Prostate gland (tissue), 2 donors: ENCODE measurements at regions not wholly inside any gene's neighbourhood (a gene's known extent, or its start where the extent isn't known, plus 50 kb on each side); places are given as distances from the start of the nearest gene placed in this dataset.
"Not testable (repeated sequence)": the region's sequence is repeated elsewhere in the genome, so short reads cannot be mapped to it uniquely, and the experiment has no call there.

Experiments used
- DNase-seq: peaks from one replicate; pipeline ENCODE4 v3.0.0-alpha.2; 2019; ENCODE audit warnings: low spot score
- H3K27ac ChIP-seq, 2 donors: fragments of 200-600 bp; sonication (generic); 2 replicates each; pipeline ENCODE4 v1.5.1; 2017 to 2019
- H3K27me3 ChIP-seq: fragments of 200-600 bp; sonication (generic); replicated peaks from 2 replicates; pipeline ENCODE4 v1.5.1; 2019; ENCODE audit not compliant: insufficient read depth
- H3K36me3 ChIP-seq, 2 donors: fragments of 200-600 bp; sonication (generic); 1 replicate in 1 of 2; 2 replicates in 1 of 2; pipeline versions ENCODE4 v1.5.1 to v1.8.1; 2017 to 2019
- H3K4me1 ChIP-seq: fragments of 200-600 bp; sonication (generic); replicated peaks from 2 replicates; pipeline ENCODE4 v1.5.1; 2019
- H3K4me3 ChIP-seq, 2 donors: fragments of 200-600 bp; sonication (generic); 2 replicates each; pipeline ENCODE4 v1.5.1; 2017 to 2019
- H3K9me3 ChIP-seq: fragments of 200-600 bp; sonication (generic); 2 replicates; pipeline ENCODE4 v1.5.1; 2017
- POLR2A ChIP-seq: fragments of 450-650 bp; IDR thresholded peaks from one replicate; pipeline ENCODE4 v1.6.1; 2016; ENCODE audit warnings: antibody characterized with exemption, mild to moderate bottlenecking
- POLR2AphosphoS5 ChIP-seq: sonication (generic); formaldehyde crosslinking; IDR thresholded peaks from one replicate; pipeline ENCODE4 v1.6.1; 2017; ENCODE audit warnings: antibody characterized with exemption
- WGBS: methylation state at CpG from one replicate; pipeline ENCODE4 v1.1.5; 2018; 5-methylcytosine and 5-hydroxymethylcytosine counted together
- intact Hi-C: fragments of 100-400 bp; cut with DNase I; formaldehyde crosslinking; loops from one replicate; pipeline ENCODE4 v1.14.2; 2022
- TF ChIP-seq, protein P1 (sequence below), 4 experiments: fragments of 200-600 bp in 2 of 4; fragments of 450-650 bp in 2 of 4; sonication (generic) in 2 of 4; IDR thresholded peaks; 1 replicate in 3 of 4; 2 replicates in 1 of 4; pipeline ENCODE4 v1.5.1; 2016 to 2019; ENCODE audit warnings: antibody characterized with exemption in 4 of 4, mild to moderate bottlenecking in 2 of 4, moderate library complexity in 2 of 4

DNA sequence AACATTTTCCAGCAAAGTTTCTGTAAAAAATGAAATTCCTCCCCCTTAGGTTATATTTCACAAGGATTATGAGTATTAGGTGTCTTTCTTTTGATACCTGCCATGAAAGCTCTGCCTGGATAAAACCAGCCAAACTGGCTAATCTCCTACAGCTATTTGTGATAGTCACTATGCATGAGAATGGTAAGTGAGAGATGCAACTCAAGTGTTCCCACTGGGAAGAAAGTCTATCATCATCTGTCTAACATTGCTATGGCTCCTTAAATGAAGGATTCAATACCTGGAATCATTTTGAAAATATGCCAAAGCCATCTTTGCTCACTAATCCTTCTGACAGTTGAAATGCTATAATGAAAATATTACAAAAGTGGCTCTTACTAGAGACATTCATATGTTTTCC is 339.9 kb upstream of the LRRTM4 start:
- no peaks in the 10 kb centered on the region for H3K27me3 ChIP-seq
- no peak for DNase-seq
- no peaks in the 10 kb centered on the region for H3K9me3 ChIP-seq
- TF ChIP-seq, protein P1, sequence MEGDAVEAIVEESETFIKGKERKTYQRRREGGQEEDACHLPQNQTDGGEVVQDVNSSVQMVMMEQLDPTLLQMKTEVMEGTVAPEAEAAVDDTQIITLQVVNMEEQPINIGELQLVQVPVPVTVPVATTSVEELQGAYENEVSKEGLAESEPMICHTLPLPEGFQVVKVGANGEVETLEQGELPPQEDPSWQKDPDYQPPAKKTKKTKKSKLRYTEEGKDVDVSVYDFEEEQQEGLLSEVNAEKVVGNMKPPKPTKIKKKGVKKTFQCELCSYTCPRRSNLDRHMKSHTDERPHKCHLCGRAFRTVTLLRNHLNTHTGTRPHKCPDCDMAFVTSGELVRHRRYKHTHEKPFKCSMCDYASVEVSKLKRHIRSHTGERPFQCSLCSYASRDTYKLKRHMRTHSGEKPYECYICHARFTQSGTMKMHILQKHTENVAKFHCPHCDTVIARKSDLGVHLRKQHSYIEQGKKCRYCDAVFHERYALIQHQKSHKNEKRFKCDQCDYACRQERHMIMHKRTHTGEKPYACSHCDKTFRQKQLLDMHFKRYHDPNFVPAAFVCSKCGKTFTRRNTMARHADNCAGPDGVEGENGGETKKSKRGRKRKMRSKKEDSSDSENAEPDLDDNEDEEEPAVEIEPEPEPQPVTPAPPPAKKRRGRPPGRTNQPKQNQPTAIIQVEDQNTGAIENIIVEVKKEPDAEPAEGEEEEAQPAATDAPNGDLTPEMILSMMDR (IDR thresholded peaks at IDR 0.05) = no peak
- no peak for TF ChIP-seq POLR2AphosphoS5
- no peak for TF ChIP-seq POLR2A
- H3K27ac ChIP-seq = no peak overlapping the region
- no peak overlapping the region for H3K4me3 ChIP-seq
- no peaks in the 10 kb centered on the region for H3K4me1 ChIP-seq
- H3K36me3 ChIP-seq = no peaks in the 10 kb centered on the region
- intact Hi-C loops = no loop called here

DNA sequence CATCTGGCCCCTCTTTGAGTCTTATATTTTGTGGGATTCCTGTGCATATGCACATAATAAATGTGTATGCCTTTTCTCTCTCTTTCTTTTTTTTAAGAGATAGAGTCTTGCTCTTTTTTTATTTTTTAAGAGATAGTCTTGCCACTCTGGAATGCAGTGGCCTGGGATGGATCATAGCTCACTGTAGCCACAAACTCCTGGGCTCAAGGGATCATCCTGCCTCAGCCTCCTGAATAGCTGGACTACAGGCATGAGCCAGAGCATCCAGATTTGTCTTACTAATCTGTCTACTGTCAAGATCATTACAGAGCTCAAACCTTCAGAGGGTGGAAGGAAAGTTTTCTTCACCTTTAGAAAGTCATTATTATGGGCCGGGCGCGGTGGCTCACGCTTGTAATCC is 342.2 kb upstream of the LRRTM4 start:
- no peak overlapping the region for H3K4me3 ChIP-seq
- no peak overlapping the region for H3K27ac ChIP-seq
- H3K27me3 ChIP-seq = no peaks in the 10 kb centered on the region
- TF ChIP-seq, protein P1 (IDR thresholded peaks at IDR 0.05) = no peak
- no peak for TF ChIP-seq POLR2A
- H3K4me1 ChIP-seq = no peaks in the 10 kb centered on the region
- H3K9me3 ChIP-seq = no peaks in the 10 kb centered on the region
- 96% methylated on average over 4 of the region's 4 CpGs for WGBS
- no peaks in the 10 kb centered on the region for H3K36me3 ChIP-seq
- intact Hi-C loops = no loop called here
- no peak for DNase-seq

DNA sequence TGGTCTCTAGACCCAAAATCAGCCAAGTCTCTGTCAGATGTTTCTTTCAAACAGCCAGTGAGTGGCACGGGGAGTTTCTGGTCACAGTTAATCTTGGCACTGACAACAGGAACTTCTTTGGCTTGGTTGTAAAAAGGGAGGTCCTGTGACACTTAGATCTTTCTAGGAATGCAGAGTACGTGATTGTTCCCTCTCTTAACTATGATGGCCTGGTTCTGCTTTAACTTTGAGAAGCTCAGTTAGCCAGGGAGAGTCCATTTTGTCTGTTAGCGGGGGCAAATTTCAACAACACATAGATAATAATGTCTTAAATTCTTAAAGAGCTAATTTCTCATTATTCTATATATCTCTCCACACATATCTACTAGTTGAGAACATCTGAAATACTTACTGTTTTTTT is 344.5 kb upstream of the LRRTM4 start:
- WGBS = 33% methylated on average over 3 of the region's 3 CpGs
- Histone ChIP-seq H3K4me3 (no peak overlapping the region), H3K9me3 (no peaks in the 10 kb centered on the region), H3K36me3 (no peaks in the 10 kb centered on the region), H3K4me1 (no peaks in the 10 kb centered on the region), H3K27ac (no peak overlapping the region), H3K27me3 (no peaks in the 10 kb centered on the region)
- TF ChIP-seq POLR2A (no peak), POLR2AphosphoS5 (no peak)
- TF ChIP-seq, protein P1 (IDR thresholded peaks at IDR 0.05) = no peak
- intact Hi-C loops = no loop called here
- DNase-seq = no peak

DNA sequence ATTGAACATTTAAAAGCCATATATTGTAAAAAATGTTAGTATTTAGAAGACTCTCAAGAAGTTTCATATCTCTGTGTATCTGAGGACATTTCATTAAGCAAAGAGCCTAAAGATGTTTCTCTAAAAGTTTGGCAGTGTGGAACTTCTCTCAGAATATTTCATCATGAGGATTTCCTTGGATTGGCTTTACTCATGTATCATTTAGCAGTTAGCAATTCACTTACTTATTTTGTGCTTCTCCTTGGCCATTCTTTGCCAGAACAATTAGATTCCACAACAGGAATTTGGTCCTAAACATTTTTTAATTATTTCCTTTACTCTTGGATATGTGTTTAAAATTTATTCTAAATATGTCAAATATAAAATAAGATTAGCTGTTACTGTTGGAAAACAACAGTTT is 345.0 kb upstream of the LRRTM4 start:
- H3K27ac ChIP-seq = no peak overlapping the region
- intact Hi-C loops = no loop called here
- no peaks in the 10 kb centered on the region for H3K4me1 ChIP-seq
- TF ChIP-seq POLR2A (no peak), POLR2AphosphoS5 (no peak)
- TF ChIP-seq, protein P1 (IDR thresholded peaks at IDR 0.05) = no peak
- no peaks in the 10 kb centered on the region for H3K27me3 ChIP-seq
- no peaks in the 10 kb centered on the region for H3K9me3 ChIP-seq
- H3K4me3 ChIP-seq = no peak overlapping the region
- no peak for DNase-seq
- no peaks in the 10 kb centered on the region for H3K36me3 ChIP-seq

DNA sequence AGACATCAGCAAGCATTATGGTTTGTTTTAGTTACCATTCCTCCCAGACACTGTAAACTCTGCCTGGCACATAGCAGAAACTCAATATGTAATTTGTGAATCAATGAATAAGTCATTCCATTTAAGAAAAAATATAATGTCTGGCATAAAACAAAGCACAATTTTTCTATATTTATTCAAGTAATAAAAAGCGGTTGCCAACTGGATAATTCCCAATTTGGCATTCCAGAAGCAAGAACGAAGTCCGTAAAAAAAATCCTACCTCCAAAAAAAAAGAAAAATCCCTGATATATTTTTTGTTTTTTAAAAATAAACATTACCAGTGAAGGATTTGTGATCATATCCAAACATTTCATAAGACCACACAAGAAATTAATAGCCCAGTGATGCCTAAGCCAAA is 351.3 kb upstream of the LRRTM4 start:
- WGBS = 13% methylated on average over 3 of the region's 3 CpGs

DNA sequence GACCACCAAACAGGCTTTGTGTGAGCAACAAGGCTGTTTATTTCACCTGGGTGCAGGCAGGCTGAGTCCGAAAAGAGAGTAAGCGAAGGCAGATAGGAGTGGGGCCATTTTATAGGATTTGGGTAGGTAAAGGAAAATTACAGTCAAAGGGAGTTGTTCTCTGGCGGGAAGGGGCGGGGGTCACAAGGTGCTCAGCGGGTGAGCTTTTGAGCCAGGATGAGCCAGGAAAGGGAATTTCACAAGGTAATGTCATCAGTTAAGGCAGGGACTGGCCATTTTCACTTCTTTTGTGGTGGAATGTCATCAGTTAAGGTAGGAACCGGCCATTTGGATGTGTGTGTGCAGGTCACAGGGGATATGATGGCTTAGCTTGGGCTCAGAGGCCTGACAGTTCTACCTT is 378.0 kb upstream of the LRRTM4 start:
- H3K9me3 ChIP-seq, H3K27ac ChIP-seq, H3K4me3 ChIP-seq, H3K27me3 ChIP-seq, H3K4me1 ChIP-seq, intact Hi-C loops, DNase-seq, H3K36me3 ChIP-seq: not testable (repeated sequence)
- WGBS = 91% methylated on average over 6 of the region's 6 CpGs

More for the DNA sequence above, 351.3 kb upstream of the LRRTM4 start:
- H3K4me1 ChIP-seq = no peaks in the 10 kb centered on the region
- H3K4me3 ChIP-seq = no peak overlapping the region
- no peak for TF ChIP-seq POLR2AphosphoS5
- H3K9me3 ChIP-seq = no peaks in the 10 kb centered on the region
- no peaks in the 10 kb centered on the region for H3K36me3 ChIP-seq
- H3K27ac ChIP-seq = no peak overlapping the region
- H3K27me3 ChIP-seq = no peaks in the 10 kb centered on the region
- DNase-seq = no peak
- intact Hi-C loops = no loop called here
